Fibroblast of skin of back (primary cell): ENCODE measurements at regions not wholly inside any gene's neighbourhood (a gene's known extent, or its start where the extent isn't known, plus 50 kb on each side); places are given as distances from the start of the nearest gene placed in this dataset.
"Not testable (repeated sequence)": the region's sequence is repeated elsewhere in the genome, so short reads cannot be mapped to it uniquely, and the experiment has no call there.

Experiments
- DNase-seq: peaks from one replicate; pipeline ENCODE4 v3.0.0-alpha.2; 2013

DNA sequence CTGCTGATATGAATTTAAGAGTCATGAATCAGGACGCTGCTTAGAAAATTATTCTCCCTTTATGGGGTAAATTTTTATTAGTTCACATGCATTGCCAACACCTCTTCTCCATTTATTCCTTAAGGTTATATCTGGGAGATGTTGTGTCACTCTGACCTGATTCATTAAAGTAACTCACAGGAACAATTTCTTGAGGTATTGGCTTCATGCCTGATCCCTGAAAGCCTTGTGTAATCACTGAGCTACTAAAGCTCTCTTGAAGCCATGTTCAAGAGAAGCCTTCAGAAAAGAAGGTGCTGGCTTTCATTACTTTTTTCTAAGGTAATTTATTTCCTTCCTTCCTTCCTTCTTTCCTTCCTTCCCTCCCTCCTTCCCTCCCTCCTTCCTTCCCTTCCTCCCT, 420.6 kb downstream of the RAB38 start:
- no peak for DNase-seq

DNA sequence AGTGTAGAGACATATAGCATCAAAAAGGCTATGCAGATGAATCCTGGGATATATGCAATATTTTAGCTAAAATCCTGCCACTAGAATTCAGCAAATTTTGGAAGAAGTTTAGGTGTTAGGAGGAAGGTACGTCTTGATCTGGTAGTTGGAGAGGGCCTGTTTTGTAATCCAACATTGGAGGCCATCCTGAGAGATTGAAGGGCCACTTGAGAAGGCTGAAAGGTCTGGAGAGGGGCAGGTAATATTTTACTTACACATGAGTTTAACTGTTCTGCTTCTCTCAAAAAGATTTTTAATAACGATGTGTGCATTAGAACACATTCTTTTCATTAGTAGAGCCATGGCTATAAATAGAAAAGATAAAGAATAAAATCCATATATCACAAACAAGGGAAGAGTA, 422.1 kb downstream of the RAB38 start:
- no peak for DNase-seq

GRCh38 chr11:87743007-87743406, 432.2 kb downstream of the RAB38 start:
- no peak for DNase-seq

DNA sequence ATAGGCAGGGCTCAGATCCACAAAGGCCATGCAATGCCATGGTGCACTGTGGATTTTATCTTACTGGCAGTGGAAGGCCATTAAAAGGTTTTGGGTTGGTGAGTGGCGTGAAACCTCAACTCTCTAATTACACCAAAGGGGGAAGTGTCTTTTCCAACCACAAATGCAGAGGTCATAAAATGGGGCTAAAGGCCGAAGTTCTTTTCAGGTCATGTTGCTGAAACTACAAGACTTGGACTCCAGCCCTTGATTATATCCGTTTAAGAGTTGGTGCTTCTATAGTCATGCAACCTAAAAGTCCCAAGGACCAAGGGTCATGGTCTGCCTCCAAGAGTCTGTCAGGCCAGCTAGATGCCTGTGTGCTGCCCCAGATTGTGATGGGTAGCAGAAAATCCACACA, 434.3 kb downstream of the RAB38 start:
- DNase-seq = no peak

DNA sequence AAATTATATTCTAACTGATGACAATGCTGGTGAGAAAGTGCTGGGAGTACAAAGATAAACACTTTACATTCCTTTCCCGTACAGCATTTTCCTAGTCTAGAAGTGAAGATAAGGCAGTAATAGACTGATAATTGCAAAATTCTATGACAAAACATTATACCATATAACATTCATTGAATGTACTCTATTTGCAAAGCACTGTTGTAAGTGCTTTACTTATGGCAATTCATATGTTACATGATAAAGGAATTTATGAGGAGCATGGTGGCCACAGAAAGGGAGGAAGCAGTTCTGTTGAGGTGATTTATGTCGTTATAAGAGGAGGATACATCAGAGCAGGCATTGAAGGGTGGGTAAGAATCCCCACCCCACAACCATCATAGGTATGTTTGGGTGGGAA, 434.8 kb downstream of the RAB38 start:
- DNase-seq = no peak

DNA sequence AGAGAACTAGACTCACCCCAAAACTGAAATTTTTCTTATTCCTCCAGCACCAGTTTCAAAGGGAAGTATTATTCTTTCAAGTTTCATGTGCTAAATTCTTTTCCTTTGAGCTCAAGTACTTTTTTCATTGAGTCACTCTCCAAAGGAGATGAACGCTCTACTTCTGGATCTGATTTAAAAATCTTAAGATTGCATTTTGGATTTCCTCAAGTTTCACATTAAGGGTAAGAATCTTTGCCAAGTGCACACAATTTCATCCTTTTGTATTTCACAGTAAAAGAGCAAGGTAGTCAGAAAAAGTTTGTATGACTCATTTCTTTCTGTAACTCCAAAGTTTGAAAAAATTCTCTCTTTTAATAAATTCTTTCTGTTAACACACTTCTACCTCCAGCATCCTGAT, 435.5 kb downstream of the RAB38 start:
- peak; percentile 1 for DNase-seq

DNA sequence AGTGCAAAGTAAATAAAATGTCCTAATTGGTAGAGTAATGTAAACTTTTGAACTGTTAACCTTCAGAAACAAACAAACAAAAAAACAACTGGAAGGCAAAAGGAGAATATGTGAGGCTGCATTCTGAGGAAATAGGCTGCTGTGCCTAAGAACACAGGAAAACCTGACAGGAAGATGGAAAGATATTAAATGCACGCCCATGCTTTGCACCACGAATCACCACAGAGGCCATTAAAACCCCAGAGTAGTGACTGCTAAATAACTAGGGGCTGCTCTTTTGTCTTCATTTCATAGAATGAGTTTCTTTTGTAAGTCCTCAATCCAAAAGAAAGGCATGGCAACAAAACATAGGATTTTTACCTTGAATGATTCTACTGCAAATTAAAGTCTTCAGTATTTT, 436.0 kb downstream of the RAB38 start:
- DNase-seq = no peak

DNA sequence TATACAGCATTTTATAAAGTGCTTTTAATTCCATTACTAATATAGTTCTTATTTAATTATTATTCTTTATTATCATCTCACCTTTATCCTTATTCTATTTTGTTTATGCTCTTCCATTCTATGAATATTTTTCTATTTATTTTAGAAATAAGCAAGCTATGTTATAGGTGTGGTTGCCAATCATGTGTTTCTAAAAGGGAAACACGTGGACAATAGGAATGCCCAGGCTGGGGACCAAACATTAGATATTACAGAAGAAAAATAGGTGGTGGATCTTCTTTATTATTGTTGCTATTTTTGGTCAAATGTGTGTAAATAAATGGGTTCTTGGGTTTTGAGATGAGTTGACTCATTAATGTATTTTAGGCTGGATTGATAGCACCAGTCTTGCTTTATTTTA, 438.3 kb downstream of the RAB38 start:
- DNase-seq = no peak

DNA sequence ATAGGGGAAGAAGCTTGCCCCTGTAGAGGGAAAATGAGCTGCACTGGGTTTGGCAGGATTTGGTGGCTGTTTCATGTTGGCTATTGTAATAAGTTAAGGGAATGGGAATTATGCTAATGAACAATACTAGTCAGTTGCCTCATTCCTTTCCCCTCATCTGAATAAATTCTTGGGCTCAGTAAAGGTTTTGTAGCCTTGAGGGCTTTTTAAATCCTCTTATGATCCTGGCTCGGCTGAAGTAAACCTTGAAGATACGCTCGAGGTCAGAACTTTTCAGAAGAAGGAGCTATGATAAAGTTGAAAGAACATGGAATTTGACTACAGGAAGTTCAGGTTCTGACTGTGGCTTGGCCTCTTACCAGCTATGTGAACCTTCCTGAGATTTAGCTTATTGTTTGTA, 448.7 kb downstream of the RAB38 start:
- DNase-seq = no peak

DNA sequence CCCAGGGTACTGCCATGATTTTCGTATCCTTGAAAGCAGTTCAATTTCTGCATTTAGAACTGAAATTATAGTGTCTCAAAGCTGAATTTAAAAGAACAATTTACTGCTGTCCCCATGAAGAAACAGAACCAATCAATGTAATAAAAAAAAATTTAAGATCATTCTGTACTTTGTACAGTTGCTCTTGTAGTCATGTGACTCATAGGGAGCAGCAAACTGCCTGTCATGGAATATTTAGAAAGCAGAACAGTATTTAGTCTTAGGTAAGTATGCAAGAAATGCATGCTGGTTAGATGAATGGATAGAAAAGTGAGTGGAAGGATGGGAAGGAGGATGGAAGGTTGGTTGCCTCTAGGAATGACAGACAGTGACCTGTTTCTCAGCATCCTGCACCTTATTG, 450.9 kb downstream of the RAB38 start:
- no peak for DNase-seq

DNA sequence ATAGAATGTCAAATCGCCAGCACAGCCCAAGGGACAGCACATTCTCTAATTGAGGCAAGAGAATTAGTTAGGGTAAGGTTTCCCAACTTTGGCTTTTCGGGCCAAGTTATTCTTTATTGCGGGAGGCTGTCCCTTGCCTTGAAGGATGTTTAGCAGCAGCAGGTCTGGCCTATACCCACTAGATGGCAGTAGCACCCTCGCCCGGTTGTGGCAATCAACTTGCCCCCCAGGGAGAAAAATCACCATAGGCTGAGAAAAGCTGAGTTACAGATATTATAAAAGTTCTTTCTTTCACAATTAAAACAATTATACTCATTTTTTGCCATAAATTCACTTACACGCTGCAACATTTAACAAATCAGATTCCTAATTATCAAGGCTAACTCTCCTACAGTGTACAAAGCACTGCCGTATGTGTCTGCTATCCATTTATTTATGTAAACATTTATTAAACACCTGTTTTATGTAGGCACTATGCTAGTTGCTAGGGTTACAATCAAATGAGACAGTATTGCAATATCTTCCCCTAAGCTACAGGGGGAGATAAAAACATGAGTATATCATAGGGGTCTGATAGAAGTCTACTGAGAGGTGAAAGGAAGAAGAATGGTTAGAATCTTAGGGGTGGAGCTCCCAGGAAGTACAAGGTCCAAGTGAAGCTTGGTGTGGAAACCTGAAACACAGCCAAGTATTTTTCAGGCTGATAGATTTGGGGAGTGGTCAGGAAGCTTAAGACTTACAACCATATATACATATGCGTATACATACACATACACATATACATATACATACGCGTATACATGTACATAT, 452.3 kb downstream of the RAB38 start:
- DNase-seq = peak; percentile 35

DNA sequence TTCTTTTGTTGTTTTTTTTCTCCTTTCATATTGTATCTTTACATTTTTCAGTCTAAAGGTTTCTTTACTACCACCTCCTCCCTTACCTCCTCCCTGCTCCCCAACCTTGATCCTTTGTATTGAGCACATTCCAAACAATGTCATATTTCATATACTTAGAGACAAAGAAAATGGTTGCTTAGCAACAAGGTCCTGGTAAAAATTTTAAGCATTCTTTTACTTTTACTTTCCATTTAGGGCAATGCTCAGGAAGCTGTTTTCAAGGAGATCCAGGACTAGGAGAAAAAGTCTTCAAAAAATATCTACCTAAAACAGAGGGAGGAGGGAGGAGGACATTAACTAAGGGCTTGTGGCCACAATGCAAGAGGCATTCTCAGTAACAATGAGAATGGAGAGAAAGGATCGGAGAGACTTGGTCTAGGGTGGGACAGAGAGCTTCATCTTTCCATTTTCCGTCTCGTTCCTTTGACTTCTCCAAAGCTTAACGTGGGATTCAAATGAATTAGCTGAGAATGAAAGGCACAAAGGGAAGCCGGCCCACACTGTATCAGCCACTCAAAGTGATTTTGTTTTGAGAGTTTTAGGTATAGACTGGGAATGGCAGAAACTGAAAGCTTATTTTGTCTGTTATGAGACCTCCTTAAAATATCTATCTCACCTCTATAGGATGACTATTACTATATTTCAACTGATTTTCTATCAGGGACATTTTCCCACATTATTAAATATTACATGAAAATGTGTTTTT, 455.7 kb downstream of the RAB38 start:
- peak; percentile 39 for DNase-seq

DNA sequence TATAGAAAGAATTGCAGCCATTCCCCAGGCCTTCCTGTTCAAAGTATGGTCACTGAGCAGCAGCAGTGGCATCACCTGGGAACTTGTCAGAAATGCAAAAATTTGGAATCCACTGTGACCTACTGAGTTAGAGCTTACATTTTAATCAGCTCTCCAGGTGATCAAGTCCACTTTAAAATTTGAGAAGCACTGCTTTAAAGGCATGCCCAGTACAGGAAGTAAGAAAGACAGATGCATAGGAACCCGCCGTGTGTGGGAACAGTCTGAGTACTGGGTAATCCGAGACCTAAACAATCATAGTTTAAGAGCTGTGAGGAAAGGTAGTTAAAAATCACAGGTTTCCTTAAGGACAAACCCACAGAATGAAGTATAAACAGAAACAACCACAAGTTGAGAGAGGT, 462.4 kb downstream of the RAB38 start:
- DNase-seq = no peak

DNA sequence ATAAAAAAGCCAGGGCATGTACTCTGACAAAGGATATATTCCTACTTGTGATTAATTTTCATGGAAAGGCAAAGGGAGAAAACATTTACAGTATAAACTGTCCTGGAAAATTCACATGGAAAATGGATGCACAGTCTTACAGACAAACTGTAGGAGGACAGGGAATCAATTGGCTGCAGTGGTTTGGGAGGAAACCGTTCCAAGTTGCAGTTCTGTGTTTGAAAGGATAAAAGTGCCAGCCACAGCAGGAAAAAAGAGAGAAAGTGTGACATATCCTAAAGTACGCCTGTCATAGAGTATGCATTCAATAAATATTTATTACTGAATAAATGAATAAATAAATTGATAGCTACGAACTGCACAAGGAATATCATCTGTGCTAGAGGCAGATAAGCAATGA, 462.9 kb downstream of the RAB38 start:
- no peak for DNase-seq

DNA sequence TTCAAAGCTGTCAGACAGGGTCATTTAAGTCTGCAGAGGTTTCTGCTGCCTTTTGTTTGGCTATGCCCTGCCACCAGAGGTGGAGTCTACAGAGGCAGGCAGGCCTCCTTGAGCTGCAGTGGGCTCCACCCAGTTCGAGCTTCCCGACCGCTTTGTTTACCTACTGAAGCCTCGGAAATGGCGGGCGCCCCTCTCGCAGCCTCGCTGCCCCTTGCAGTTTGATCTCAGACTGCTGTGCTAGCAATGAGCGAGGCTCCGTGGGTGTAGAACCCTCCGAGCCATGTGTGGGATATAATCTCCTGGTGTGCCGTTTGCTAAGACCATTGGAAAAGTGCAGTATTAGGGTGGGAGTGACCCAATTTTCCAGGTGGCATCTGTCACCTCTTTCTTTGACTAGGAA, 471.7 kb downstream of the RAB38 start:
- DNase-seq = not testable (repeated sequence)

GRCh38 chr11:87675993-87676392, 499.2 kb downstream of the RAB38 start:
- no peak for DNase-seq

DNA sequence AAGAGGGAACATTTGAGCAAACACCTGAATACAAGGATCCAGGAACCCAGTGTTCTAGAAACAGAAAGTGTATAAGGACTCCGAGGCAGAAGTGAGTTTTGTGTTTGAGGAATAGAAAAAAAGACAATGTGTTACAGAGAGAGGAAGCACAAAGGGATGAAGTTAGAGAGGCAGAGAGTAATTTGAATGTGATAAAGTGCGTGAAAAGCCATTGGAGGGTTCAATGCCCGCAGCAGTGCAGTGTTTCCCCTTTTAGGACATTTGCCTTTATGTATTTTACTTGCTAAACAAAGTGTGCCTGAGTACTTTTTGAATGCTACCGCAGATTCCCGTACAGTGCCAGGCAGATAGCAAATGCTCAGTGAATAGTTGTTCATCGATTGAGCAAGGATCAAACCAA, 508.5 kb downstream of the RAB38 start:
- DNase-seq = no peak

GRCh38 chr11:87662287-87662686, 513.0 kb downstream of the RAB38 start:
- DNase-seq = no peak

DNA sequence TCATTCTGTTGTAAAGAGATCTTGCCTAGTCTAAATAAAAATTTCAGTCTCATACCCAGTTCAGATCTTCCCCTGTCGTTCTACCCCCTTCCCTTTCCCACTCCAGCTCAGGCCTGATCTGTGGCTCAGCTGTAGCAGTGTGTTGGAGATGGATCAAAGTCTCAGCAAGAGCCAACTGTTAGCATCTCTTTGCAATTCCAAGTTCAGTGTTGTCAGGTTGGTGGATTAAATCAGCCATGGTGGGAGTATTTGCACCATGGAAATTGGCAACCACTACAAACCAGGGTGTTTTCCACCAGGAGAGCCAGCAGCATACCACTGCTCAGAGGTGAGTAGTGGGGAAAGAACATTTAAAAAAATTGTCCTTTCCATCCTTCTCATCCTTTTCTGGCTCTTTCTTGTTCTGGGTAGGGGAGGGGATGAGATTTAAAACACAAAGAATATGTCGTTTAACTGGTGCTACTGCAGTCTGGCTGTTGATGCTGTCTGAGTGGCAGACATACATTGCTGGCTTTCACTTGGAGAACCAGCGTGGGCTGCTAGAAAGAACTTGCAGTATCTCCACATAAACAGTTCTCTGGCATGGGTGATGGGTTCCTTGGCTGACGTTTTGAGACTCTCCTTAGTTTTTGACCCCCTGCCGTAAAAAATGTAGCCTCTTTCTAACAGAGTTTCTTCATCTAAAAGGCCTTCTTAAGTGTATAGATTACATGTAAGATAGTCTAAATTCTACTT, 514.1 kb downstream of the RAB38 start:
- no peak for DNase-seq

GRCh38 chr11:87659807-87660206, 515.4 kb downstream of the RAB38 start:
- DNase-seq = peak; percentile 10

DNA sequence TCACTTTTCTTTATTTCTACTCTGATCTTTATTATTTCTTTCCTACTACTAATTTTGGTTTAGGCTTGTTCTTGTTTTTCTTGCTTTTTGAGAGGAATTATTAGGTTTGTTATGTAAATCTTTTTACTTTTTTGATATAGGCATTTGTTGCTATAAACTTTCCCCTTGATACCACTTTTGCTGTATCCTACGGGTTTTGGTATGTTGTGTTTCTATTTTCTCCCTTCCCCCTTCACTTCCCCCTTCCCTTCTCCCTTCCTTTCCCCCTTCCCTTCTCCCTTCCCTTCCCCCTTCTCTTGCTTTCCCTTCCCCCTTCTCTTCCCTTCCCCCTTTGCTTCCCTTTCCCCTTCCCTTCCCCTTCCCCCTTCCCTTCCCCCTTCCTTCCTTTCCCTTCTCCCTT, 529.6 kb downstream of the RAB38 start:
- no peak for DNase-seq

- DNase-seq = no peak
Observed at GRCh38 chr11:87639753-87640364, 535.4 kb downstream of the RAB38 start.

DNA sequence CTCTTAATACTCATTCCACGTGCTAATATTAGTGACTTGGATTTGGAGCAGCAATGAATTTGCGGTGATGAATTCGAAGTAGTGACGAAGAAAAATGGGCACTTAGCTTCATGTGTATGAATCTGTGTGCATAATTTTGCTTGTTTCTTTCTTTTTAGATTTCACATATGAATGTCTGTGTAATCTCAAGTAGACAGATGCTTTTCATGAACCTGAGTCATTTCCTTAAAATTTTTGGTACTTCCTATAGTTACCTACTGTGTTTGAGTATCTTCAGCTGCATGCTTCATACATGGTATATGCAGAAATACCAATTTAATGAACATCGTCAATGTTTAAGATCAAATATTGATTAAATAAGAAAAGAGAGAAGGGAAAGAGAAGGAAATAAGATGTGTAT, 540.2 kb downstream of the RAB38 start:
- no peak for DNase-seq
